Stimulated activated effector memory CD8-positive, alpha-beta T cell treated with anti-CD3 and anti-CD28 coated beads, Interleukin-12 subunit alpha, Interleukin-12 subunit beta, amount 100 ng/mL, for 72 hours (primary cell): ENCODE measurements at regions not wholly inside any gene's neighbourhood (a gene's known extent, or its start where the extent isn't known, plus 50 kb on each side); places are given as distances from the start of the nearest gene placed in this dataset.
"Not testable (repeated sequence)": the region's sequence is repeated elsewhere in the genome, so short reads cannot be mapped to it uniquely, and the experiment has no call there.

Source experiments
- ATAC-seq: fragments of 150-1000 bp; cut with Tn5 transposase; 2 replicates; pipeline ENCODE4 v1.10.0; 2021
- DNase-seq, 2 donors: peaks; one replicate each; pipeline ENCODE4 v3.0.0; 2021 to 2022; ENCODE audit warnings: low spot score in 2 of 2
- H3K27ac Mint-ChIP-seq: one replicate; pipeline ENCODE4 v1.8.0; 2022; ENCODE audit warnings: mild to moderate bottlenecking, mixed read lengths
- H3K36me3 Mint-ChIP-seq: one replicate; pipeline ENCODE4 v1.8.0; 2022; ENCODE audit warnings: mild to moderate bottlenecking, mixed read lengths
- H3K4me1 Mint-ChIP-seq: one replicate; pipeline ENCODE4 v1.8.0; 2022; ENCODE audit warnings: mixed read lengths
- H3K4me3 Mint-ChIP-seq: one replicate; pipeline ENCODE4 v1.8.0; 2022; ENCODE audit warnings: mild to moderate bottlenecking, mixed read lengths
- H3K9me3 Mint-ChIP-seq: one replicate; pipeline ENCODE4 v1.8.0; 2022; ENCODE audit warnings: mixed read lengths

DNA sequence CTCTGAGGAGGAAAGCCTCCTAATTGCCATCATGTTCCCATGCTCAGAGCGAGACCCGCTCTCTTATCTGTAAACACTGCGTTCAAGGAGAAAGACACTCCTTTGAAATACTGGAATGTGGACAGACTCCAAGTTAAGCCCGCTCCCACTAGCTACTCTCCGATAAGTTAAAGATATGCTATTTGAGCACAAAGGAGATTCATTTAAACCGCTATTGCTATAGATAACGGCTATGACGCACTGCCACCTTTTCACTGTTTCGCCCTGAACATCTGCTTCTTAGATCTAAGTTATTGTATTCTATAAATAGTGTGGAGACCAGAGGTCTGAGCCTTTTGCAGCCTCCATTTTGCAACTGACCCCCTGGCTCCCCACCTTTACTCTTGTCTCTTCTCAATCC lies 82.3 kb downstream of the GPX5 start:
- peaks cover 7% of the 10 kb centered on the region for H3K4me1 Mint-ChIP-seq
- no peak for ATAC-seq
- no peaks in the 10 kb centered on the region for H3K9me3 Mint-ChIP-seq
- H3K4me3 Mint-ChIP-seq = no peak overlapping the region
- H3K27ac Mint-ChIP-seq = no peak overlapping the region
- DNase-seq = no peak
- peaks cover 11% of the 10 kb centered on the region for H3K36me3 Mint-ChIP-seq

DNA sequence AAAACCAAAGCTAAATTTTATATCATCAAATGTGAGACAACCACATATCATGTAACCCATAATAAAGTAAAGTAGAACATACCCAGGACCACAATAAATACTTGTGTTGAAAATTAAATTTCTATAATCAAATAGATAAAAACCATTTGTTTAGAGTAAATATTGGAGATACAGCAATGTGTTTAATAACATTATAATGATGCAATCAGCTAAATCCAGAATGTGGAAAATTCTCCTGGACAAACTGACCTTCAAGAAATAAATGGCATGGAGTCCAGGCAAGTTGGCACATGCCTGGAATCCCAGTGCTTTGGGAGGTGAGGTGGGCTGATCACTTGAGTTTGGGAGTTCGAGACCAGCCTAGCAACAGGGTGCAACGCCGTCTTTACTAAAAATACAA lies 84.0 kb downstream of the GPX5 start:
- DNase-seq (no peak), ATAC-seq (no peak)
- H3K4me1 Mint-ChIP-seq = peaks cover 7% of the 10 kb centered on the region
- no peak overlapping the region for H3K27ac Mint-ChIP-seq
- H3K4me3 Mint-ChIP-seq = no peak overlapping the region
- H3K36me3 Mint-ChIP-seq = peaks cover 11% of the 10 kb centered on the region
- no peaks in the 10 kb centered on the region for H3K9me3 Mint-ChIP-seq

DNA sequence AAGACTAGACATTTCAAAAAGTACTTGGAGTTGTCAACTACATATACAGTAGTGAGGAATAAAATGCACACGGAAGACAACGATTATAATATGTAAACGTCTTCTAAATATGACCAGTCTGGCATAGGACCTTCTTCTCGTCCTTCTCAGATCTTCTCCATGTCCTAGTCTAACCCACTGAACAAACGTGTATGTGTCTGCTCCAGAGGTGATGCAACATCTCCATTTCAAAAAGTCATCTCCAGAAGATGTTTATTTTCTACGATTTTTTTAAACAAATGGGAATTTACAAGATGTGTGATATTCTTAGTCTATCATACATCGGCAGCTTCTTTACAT lies 89.9 kb downstream of the GPX5 start:
- Mint-ChIP-seq H3K27ac (no peak overlapping the region), H3K4me1 (no peaks in the 10 kb centered on the region), H3K36me3 (no peaks in the 10 kb centered on the region), H3K9me3 (no peaks in the 10 kb centered on the region), H3K4me3 (no peak overlapping the region)
- ATAC-seq (no peak), DNase-seq (no peak)

DNA sequence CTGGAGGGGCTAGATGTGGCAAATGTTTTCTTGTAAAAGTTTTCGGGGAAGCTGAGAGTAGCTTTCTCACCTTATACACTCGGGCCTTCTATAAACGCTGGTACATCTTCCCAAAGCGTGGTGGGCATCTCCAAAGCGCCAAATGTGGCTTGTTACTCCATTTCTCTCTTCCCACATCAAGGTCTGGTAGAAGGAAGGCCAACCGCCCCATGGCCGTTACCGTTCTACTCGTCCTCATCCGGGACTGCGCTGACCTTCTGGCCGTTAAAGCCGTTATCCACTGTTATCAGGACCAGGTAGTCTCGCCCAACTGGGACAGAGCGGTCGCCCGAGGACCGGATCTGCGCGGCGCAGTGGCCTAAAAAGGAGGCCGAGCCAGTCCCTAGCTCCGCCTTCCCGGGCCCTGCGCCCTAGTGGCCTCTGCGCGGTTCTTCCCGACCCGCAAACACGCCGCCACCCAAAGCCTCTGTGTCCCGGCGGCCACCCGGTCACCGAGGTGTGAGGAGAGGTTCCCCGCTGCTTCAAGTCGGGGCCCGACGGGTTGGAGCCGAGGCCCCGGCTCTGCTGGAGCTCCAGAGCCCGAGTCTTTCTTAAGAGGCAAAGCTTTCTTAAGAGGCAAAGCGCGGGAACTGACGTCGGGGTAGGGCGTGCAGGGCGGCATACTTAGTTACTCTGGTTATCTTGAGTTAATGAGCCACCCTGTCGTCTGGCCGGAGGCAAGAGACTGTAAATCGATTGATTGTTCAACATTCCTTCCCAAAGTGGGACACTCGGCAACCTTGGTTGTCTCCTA lies 90.5 kb downstream of the GPX5 start:
- Mint-ChIP-seq H3K4me1 (no peaks in the 10 kb centered on the region), H3K36me3 (no peaks in the 10 kb centered on the region), H3K9me3 (no peaks in the 10 kb centered on the region), H3K4me3 (no peak overlapping the region), H3K27ac (no peak overlapping the region)
- ATAC-seq = no peak
- no peak for DNase-seq

DNA sequence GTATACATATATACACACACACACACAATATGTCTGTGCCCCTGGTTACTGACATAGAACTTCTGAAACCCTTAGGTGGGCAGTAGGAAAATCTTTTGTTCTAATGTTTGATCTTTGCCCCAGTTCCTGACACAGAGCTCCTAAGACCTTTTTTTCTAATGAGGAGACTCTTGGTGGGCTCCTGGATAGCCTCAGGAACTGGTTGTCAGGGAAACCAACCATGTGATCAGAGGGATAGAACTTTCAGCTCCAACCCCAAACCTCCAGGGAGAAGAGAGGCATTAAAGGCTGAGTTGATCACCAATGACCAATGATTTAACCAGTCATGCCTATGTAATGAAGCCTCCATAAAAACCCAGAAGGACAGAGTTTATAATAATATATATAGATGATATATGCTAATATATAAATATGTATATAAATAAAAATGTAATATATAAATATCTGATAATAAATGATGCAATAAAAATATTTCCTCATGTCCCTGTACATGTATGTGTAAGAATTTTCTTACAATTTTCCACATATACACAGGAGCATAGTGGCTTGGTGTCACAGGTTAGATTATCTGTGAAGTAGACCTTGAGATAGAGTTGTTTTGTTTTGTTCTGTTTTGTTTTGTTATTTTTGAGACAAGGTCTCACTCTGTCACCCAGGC lies 93.3 kb downstream of the GPX5 start:
- no peak overlapping the region for H3K27ac Mint-ChIP-seq

DNA sequence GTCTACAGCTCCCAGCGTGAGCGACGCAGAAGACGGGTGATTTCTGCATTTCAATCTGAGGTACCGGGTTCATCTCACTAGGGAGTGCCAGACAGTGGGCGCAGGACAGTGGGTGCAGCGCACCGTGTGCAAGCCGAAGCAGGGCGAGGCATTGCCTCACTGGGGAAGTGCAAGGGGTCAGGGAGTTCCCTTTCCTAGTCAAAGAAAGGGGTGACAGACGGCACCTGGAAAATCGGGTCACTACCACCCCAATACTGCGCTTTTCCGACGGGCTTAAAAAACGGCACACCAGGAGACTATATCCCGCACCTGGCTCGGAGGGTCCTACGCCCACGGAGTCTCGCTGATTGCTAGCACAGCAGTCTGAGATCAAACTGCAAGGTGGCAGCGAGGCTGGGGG lies 95.6 kb downstream of the GPX5 start:
- H3K27ac Mint-ChIP-seq, ATAC-seq, H3K9me3 Mint-ChIP-seq: not testable (repeated sequence)

More for the DNA sequence above, 93.3 kb downstream of the GPX5 start:
- H3K9me3 Mint-ChIP-seq = no peaks in the 10 kb centered on the region
- no peak for ATAC-seq
- H3K4me3 Mint-ChIP-seq = no peak overlapping the region
- H3K36me3 Mint-ChIP-seq = no peaks in the 10 kb centered on the region
- H3K4me1 Mint-ChIP-seq = no peaks in the 10 kb centered on the region
- no peak for DNase-seq

DNA sequence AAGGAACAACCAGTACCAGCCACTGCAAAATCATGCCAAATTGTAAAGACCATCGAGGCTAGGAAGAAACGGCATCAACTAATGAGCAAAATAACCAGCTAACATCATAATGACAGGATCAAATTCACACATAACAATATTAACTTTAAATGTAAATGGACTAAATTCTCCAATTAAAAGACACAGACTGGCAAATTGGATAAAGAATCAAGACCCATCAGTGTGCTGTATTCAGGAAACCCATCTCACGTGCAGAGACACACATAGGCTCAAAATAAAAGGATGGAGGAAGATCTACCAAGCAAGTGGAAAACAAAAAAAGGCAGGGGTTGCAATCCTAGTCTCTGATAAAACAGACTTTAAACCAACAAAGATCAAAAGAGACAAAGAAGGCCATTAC lies 97.6 kb downstream of the GPX5 start:
- H3K9me3 Mint-ChIP-seq, H3K36me3 Mint-ChIP-seq, ATAC-seq: not testable (repeated sequence)

More for the DNA sequence above, 95.6 kb downstream of the GPX5 start:
- not testable (repeated sequence) for DNase-seq, H3K36me3 Mint-ChIP-seq, H3K4me3 Mint-ChIP-seq, H3K4me1 Mint-ChIP-seq

GRCh38 chr6:28626386-28626785 lies 100.7 kb downstream of the GPX5 start:
- ATAC-seq = not testable (repeated sequence)

More for the DNA sequence above, 97.6 kb downstream of the GPX5 start:
- not testable (repeated sequence) for DNase-seq, H3K27ac Mint-ChIP-seq, H3K4me1 Mint-ChIP-seq, H3K4me3 Mint-ChIP-seq

GRCh38 chr6:28632326-28632851 lies 106.7 kb downstream of the GPX5 start:
- peaks cover 6% of the 10 kb centered on the region for H3K4me1 Mint-ChIP-seq
- H3K36me3 Mint-ChIP-seq = no peaks in the 10 kb centered on the region
- H3K27ac Mint-ChIP-seq = no peak overlapping the region
- H3K4me3 Mint-ChIP-seq = no peak overlapping the region
- H3K9me3 Mint-ChIP-seq = no peaks in the 10 kb centered on the region
- no peak for ATAC-seq
- no peak for DNase-seq

More at GRCh38 chr6:28626386-28626785, 100.7 kb downstream of the GPX5 start:
- H3K9me3 Mint-ChIP-seq, H3K4me1 Mint-ChIP-seq, DNase-seq, H3K36me3 Mint-ChIP-seq, H3K27ac Mint-ChIP-seq, H3K4me3 Mint-ChIP-seq: not testable (repeated sequence)

- ATAC-seq = no peak
- no peak overlapping the region for H3K4me3 Mint-ChIP-seq
- H3K27ac Mint-ChIP-seq = no peak overlapping the region
Observed at GRCh38 chr6:28633445-28634215, 107.9 kb downstream of the GPX5 start.

GRCh38 chr6:28634411-28634760 lies 108.7 kb downstream of the GPX5 start:
- Mint-ChIP-seq H3K36me3 (no peaks in the 10 kb centered on the region), H3K4me3 (no peak overlapping the region), H3K4me1 (peaks cover 6% of the 10 kb centered on the region), H3K9me3 (no peaks in the 10 kb centered on the region), H3K27ac (no peak overlapping the region)
- DNase-seq (no peak), ATAC-seq (no peak)

More at GRCh38 chr6:28633445-28634215, 107.9 kb downstream of the GPX5 start:
- Mint-ChIP-seq H3K9me3 (no peaks in the 10 kb centered on the region), H3K4me1 (peaks cover 6% of the 10 kb centered on the region), H3K36me3 (no peaks in the 10 kb centered on the region)
- no peak for DNase-seq

DNA sequence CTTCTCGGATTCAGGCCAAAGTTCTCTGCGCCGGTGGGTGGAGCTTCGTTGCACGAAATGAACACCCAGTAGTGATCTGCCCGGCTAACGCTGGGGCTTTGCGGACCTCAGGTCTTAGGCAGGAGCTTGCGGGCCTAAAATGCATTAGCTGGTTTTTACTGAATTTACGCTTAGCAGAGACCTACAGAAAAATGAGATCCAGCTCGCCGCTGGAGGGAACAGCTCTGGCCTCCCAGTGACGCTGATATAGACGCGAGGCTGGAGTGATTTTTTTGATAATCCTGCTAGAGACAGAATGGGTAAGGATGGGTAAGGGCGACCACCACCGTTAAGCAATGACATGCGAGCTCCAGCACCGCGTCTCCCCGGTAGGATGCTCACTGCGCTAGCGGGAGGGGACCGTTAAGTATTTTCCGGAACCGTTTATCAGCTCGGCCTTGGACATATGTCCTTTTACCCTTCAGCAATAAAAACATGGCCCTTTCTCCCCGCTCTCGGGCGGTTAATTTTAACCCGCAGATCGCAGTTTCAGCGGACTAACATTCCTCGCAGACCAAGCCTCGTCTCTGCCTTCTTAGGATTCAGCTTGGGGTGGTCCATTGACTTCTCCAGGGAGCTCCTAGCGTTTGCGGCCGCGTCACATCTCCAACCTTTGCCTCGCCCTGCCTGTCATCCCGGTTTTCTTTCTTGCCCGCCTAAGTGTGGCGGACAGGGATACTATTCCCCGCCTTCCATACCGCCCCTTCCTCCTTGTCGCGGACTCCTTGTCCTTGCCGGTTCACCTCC lies 109.3 kb downstream of the GPX5 start:
- Mint-ChIP-seq H3K27ac (no peak overlapping the region), H3K4me1 (peaks cover 6% of the 10 kb centered on the region), H3K4me3 (no peak overlapping the region), H3K9me3 (no peaks in the 10 kb centered on the region), H3K36me3 (no peaks in the 10 kb centered on the region)
- DNase-seq (no peak), ATAC-seq (no peak)

DNA sequence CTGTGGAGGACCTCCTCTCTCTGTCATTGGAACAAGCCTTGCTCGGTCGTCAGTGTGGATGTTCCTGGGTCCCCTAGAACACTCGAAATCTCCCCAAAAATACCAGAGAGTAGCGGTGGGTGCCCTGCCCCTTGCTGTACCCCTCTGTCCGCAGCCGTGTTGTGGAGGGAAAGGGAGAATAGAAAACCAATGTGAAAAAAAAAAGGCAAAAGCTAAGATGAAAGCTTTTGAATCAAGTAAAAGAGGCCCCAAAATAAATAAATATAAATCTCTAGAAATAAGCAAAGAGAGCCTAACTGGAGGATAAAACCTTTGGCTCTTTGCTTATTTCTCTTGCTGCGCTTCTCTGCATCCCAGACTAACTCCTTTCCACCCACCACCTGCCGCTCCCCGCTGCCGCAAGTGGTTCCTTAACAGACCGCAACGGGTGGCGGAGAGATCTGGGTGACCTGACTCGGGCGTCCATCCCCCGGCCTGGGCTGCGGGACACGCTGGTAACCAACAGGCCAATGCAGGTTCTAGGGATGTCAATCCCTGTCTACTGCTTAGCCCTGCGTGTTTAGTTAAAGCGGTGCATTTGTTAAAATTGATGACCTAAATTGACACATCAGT lies 110.0 kb downstream of the GPX5 start:
- DNase-seq (no peak), ATAC-seq (no peak)
- Mint-ChIP-seq H3K36me3 (no peaks in the 10 kb centered on the region), H3K4me3 (no peak overlapping the region), H3K27ac (no peak overlapping the region), H3K9me3 (no peaks in the 10 kb centered on the region), H3K4me1 (peaks cover 6% of the 10 kb centered on the region)

DNA sequence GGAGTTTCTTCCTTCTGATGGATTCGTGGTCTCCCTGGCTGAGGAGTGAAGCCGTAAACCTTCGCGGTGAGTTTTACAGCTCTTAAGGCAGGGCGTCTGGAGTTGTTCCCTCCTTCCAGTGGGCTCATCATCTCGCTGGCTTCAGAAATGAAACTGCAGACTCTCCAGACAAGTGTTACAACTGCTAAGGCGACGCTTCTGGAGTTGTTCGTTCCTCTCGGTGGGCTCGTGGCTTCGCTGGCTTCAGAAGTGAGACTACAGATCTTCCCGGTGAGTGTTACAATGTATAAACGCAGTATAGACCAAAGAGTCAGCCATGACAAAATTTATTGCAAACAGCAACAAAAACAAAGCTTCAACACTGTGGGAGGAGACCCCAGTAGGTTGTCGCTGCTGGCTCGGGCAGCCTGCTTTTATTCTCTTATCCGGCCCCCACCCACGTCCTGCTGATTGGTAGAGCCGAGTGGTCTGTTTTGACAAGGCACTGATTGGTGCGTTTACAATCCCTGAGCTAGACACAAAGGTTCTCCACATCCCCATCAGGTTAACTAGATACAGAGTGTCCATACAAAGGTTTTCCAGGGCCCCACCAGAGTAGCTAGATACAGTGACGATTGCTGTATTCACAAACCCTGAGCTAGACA lies 113.2 kb downstream of the GPX5 start:
- no peak overlapping the region for H3K27ac Mint-ChIP-seq
- DNase-seq (no peak), ATAC-seq (no peak)
- H3K4me1 Mint-ChIP-seq = peaks cover 6% of the 10 kb centered on the region
- no peaks in the 10 kb centered on the region for H3K9me3 Mint-ChIP-seq
- peaks cover 6% of the 10 kb centered on the region for H3K36me3 Mint-ChIP-seq
- H3K4me3 Mint-ChIP-seq = no peak overlapping the region
